B cell (primary cell): ENCODE measurements at regions not wholly inside any gene's neighbourhood (a gene's known extent, or its start where the extent isn't known, plus 50 kb on each side); places are given as distances from the start of the nearest gene placed in this dataset.

ENCODE experiments used
- ATAC-seq: fragments of 200-7000 bp; cut with Tn5 transposase; one replicate; pipeline ENCODE4 v1.10.0; 2021; ENCODE audit warnings: low read depth, mild to moderate bottlenecking, moderate number of reproducible peaks, moderate library complexity
- CTCF ChIA-PET: fragments of 350-600 bp; sonication (Branson Sonifier 250); formaldehyde crosslinking; loops from one replicate; lab custom pipeline; 2021; ENCODE audit warnings: antibody characterized with exemption, inconsistent platforms; lab: Charles Lee
- POLR2A ChIA-PET: fragments of 350-600 bp; sonication (Branson Sonifier 250); formaldehyde crosslinking; loops from one replicate; lab custom pipeline; 2021; ENCODE audit warnings: antibody characterized with exemption; lab: Charles Lee
- DNase-seq: peaks from one replicate; pipeline ENCODE4 v3.0.0; 2013
- H2AFZ ChIP-seq: 2 replicates; pipeline ENCODE4 v1.6.1; 2012; ENCODE audit warnings: mild to moderate bottlenecking, low read depth, low read length; ENCODE audit not compliant: insufficient read depth, poor library complexity, severe bottlenecking
- H3K27ac ChIP-seq, 2 donors: 1 replicate in 1 of 2; 2 replicates in 1 of 2; pipeline ENCODE4 v1.5.1; 2012 to 2013; ENCODE audit warnings: low read length in 2 of 2, mild to moderate bottlenecking in 2 of 2, moderate library complexity in 1 of 2
- H3K27me3 ChIP-seq, 4 experiments: fragments of 200-600 bp in 1 of 4; sonication (generic) in 1 of 4; replicated peaks in 1 of 4; 1 replicate in 2 of 4; 2 replicates in 2 of 4; pipeline versions ENCODE4 v1.6.1 to v1.7.0; 2013 to 2016; ENCODE audit warnings: low read length in 3 of 4, mild to moderate bottlenecking in 2 of 4, mixed read lengths in 1 of 4, moderate library complexity in 1 of 4; ENCODE audit not compliant: insufficient read depth in 4 of 4, control insufficient read depth in 3 of 4; ENCODE audit errors: control extremely low read depth in 1 of 4
- H3K36me3 ChIP-seq, 2 experiments: replicated peaks in 1 of 2; 1 replicate in 1 of 2; 2 replicates in 1 of 2; pipeline versions ENCODE4 v1.6.1 to v1.7.1; 2013; ENCODE audit warnings: low read length in 1 of 2; ENCODE audit not compliant: insufficient read depth in 2 of 2, control insufficient read depth in 1 of 2; ENCODE audit errors: control extremely low read depth in 1 of 2, extremely low read depth in 1 of 2
- H3K4me1 ChIP-seq, 2 donors: fragments of 200-600 bp in 1 of 2; sonication (generic) in 1 of 2; 1 replicate in 1 of 2; 2 replicates in 1 of 2; pipeline versions ENCODE4 v1.5.1 to v1.6.1; 2013 to 2017; ENCODE audit warnings: low read length in 2 of 2; ENCODE audit not compliant: control insufficient read depth in 2 of 2, insufficient read depth in 2 of 2
- H3K4me2 ChIP-seq: replicated peaks from 2 replicates; pipeline ENCODE3; 2012; ENCODE audit warnings: mild to moderate bottlenecking, low read depth, low read length; ENCODE audit not compliant: poor library complexity, severe bottlenecking
- H3K4me3 ChIP-seq, 5 experiments: fragments of 200-600 bp in 1 of 5; sonication (generic) in 1 of 5; 1 replicate in 3 of 5; 2 replicates in 2 of 5; pipeline versions ENCODE4 v1.5.1 to v1.7.0; 2011 to 2016; ENCODE audit warnings: low read length in 4 of 5, mild to moderate bottlenecking in 4 of 5, low read depth in 2 of 5, control low read depth in 1 of 5, moderate library complexity in 1 of 5; ENCODE audit not compliant: insufficient read depth in 1 of 5; ENCODE audit errors: control extremely low read depth in 1 of 5, extremely low read depth in 1 of 5
- H3K79me2 ChIP-seq: fragments of 200-600 bp; sonication (generic); one replicate; pipeline ENCODE4 v1.6.0; 2016; ENCODE audit warnings: low read length; ENCODE audit not compliant: control insufficient read depth, insufficient read depth
- H3K9ac ChIP-seq: fragments of 200-600 bp; sonication (generic); 2 replicates; pipeline ENCODE4 v1.6.1; 2017; ENCODE audit warnings: mild to moderate bottlenecking, low read length, moderate library complexity
- H3K9me3 ChIP-seq, 3 donors: one replicate each; pipeline versions ENCODE4 v1.6.1 to v1.7.1; 2013; ENCODE audit warnings: low read length in 2 of 3; ENCODE audit not compliant: control insufficient read depth in 2 of 3, insufficient read depth in 1 of 3; ENCODE audit errors: control extremely low read depth in 1 of 3
- H4K20me1 ChIP-seq: 2 replicates; pipeline ENCODE4 v1.6.0; 2012; ENCODE audit warnings: mild to moderate bottlenecking, low read length; ENCODE audit not compliant: insufficient read depth, control insufficient read depth, poor library complexity, severe bottlenecking
- H3K27ac Mint-ChIP-seq: one replicate; pipeline ENCODE4 v1.8.0; 2021; ENCODE audit warnings: mixed read lengths
- H3K27me3 Mint-ChIP-seq: one replicate; pipeline ENCODE4 v1.8.0; 2021; ENCODE audit warnings: mixed read lengths
- H3K4me1 Mint-ChIP-seq: one replicate; pipeline ENCODE4 v1.8.0; 2021; ENCODE audit warnings: mixed read lengths
- H3K4me3 Mint-ChIP-seq: one replicate; pipeline ENCODE4 v1.8.0; 2021; ENCODE audit warnings: mixed read lengths
- H3K9me3 Mint-ChIP-seq: one replicate; pipeline ENCODE4 v1.8.0; 2022; ENCODE audit warnings: mixed read lengths; ENCODE audit not compliant: insufficient read depth
- CTCF ChIP-seq: fragments of 200-600 bp; IDR thresholded peaks from one replicate; pipeline ENCODE4 v1.8.0; 2022; ENCODE audit warnings: antibody characterized with exemption, mild to moderate bottlenecking
- EZH2 ChIP-seq: IDR thresholded peaks from 2 replicates; pipeline ENCODE4 v1.6.1; 2012; ENCODE audit warnings: borderline replicate concordance, low read depth, mild to moderate bottlenecking, moderate library complexity, low read length; ENCODE audit not compliant: insufficient read depth, poor library complexity, severe bottlenecking
- WGBS: methylation state at CpG from one replicate; pipeline ENCODE4 v1.1.5; 2013; ENCODE audit warnings: missing lambda C conversion rate; ENCODE audit not compliant: insufficient coverage; 5-methylcytosine and 5-hydroxymethylcytosine counted together
- intact Hi-C: fragments of 100-400 bp; cut with micrococcal nuclease; formaldehyde crosslinking; loops from one replicate; pipeline ENCODE4 v1.10.0; 2022

GRCh38 chr2:128600581-128601297 lies 282.1 kb upstream of the HS6ST1 start:
- no peak for DNase-seq
- 45% methylated on average over 8 of the region's 15 CpGs for WGBS
- no peaks in the 10 kb centered on the region for H3K9me3 Mint-ChIP-seq
- Histone ChIP-seq H3K4me3 (no peak overlapping the region), H3K9ac (no peak overlapping the region), H3K9me3 (no peaks in the 10 kb centered on the region), H3K79me2 (no peaks in the 10 kb centered on the region), H3K4me1 (no peaks in the 10 kb centered on the region), H2AFZ (no peak overlapping the region), H4K20me1 (no peaks in the 10 kb centered on the region), H3K36me3 (no peaks in the 10 kb centered on the region), H3K27ac (no peak overlapping the region), H3K27me3 (no peaks in the 10 kb centered on the region), H3K4me2 (no peak overlapping the region)
- ATAC-seq = no peak
- no peaks in the 10 kb centered on the region for H3K4me1 Mint-ChIP-seq
- POLR2A ChIA-PET = no interaction called here
- TF ChIP-seq EZH2 (no peak), CTCF (no peak)
- no peaks in the 10 kb centered on the region for H3K27me3 Mint-ChIP-seq
- no peak overlapping the region for H3K27ac Mint-ChIP-seq
- intact Hi-C loops = no loop called here
- H3K4me3 Mint-ChIP-seq = no peak overlapping the region
- CTCF ChIA-PET = no interaction called here

GRCh38 chr2:128601298-128602037 lies 282.8 kb upstream of the HS6ST1 start:
- H3K79me2 ChIP-seq = no peaks in the 10 kb centered on the region
- H3K9me3 Mint-ChIP-seq = no peaks in the 10 kb centered on the region

More at GRCh38 chr2:128601298-128602037, 282.8 kb upstream of the HS6ST1 start:
- Histone ChIP-seq H4K20me1 (no peaks in the 10 kb centered on the region), H3K4me3 (no peak overlapping the region), H3K4me1 (no peaks in the 10 kb centered on the region), H2AFZ (no peak overlapping the region), H3K27me3 (no peaks in the 10 kb centered on the region), H3K4me2 (no peak overlapping the region), H3K9me3 (no peaks in the 10 kb centered on the region), H3K27ac (no peak overlapping the region), H3K9ac (no peak overlapping the region), H3K36me3 (no peaks in the 10 kb centered on the region)
- Mint-ChIP-seq H3K4me3 (no peak overlapping the region), H3K4me1 (no peaks in the 10 kb centered on the region), H3K27me3 (no peaks in the 10 kb centered on the region), H3K27ac (no peak overlapping the region)
- ChIA-PET POLR2A (no interaction called here), CTCF (no interaction called here)
- TF ChIP-seq EZH2 = no peak
- no peak for TF ChIP-seq CTCF
- DNase-seq (no peak), ATAC-seq (no peak)
- WGBS = 87% methylated on average over 15 of the region's 16 CpGs
- intact Hi-C loops = no loop called here
